Epithelial cell of esophagus (primary cell): ENCODE measurements at regions not wholly inside any gene's neighbourhood (a gene's known extent, or its start where the extent isn't known, plus 50 kb on each side); places are given as distances from the start of the nearest gene placed in this dataset.

ENCODE experiments used
- DNase-seq: peaks from one replicate; pipeline ENCODE4 v3.0.0; 2010; ENCODE audit warnings: low read depth
- H3K4me3 ChIP-seq: 2 replicates; pipeline ENCODE4 v1.5.1; 2011; ENCODE audit warnings: mild to moderate bottlenecking, low read length, control low read depth
- TF ChIP-seq, protein P1 (sequence below): IDR thresholded peaks from 2 replicates; pipeline ENCODE4 v1.5.1; 2011; ENCODE audit warnings: low read depth, mild to moderate bottlenecking, low read length, control low read depth, inconsistent platforms; ENCODE audit not compliant: insufficient read depth; ENCODE audit errors: missing control alignments

DNA sequence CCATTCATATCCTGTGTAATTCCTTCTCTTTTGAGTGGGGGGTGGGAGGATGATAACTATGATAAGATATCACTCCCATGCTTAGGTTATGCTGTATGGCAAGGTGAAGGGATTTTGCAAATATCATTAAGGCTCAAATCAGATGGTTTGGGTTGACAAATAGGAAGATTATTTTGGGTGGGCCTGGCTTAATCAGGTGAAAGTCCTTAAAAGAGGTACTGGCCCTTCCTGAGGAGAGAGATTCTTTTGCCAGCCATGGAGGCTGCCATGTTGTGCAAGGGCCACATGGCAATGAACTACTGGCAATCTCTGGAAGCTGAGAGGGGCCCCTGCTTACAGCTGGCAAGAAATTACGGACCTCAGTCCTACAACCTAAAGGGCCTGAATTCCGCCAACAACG, 174.6 kb upstream of the FOXD3 start:
- TF ChIP-seq, protein P1, sequence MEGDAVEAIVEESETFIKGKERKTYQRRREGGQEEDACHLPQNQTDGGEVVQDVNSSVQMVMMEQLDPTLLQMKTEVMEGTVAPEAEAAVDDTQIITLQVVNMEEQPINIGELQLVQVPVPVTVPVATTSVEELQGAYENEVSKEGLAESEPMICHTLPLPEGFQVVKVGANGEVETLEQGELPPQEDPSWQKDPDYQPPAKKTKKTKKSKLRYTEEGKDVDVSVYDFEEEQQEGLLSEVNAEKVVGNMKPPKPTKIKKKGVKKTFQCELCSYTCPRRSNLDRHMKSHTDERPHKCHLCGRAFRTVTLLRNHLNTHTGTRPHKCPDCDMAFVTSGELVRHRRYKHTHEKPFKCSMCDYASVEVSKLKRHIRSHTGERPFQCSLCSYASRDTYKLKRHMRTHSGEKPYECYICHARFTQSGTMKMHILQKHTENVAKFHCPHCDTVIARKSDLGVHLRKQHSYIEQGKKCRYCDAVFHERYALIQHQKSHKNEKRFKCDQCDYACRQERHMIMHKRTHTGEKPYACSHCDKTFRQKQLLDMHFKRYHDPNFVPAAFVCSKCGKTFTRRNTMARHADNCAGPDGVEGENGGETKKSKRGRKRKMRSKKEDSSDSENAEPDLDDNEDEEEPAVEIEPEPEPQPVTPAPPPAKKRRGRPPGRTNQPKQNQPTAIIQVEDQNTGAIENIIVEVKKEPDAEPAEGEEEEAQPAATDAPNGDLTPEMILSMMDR, result no peak
- DNase-seq, result no peak

DNA sequence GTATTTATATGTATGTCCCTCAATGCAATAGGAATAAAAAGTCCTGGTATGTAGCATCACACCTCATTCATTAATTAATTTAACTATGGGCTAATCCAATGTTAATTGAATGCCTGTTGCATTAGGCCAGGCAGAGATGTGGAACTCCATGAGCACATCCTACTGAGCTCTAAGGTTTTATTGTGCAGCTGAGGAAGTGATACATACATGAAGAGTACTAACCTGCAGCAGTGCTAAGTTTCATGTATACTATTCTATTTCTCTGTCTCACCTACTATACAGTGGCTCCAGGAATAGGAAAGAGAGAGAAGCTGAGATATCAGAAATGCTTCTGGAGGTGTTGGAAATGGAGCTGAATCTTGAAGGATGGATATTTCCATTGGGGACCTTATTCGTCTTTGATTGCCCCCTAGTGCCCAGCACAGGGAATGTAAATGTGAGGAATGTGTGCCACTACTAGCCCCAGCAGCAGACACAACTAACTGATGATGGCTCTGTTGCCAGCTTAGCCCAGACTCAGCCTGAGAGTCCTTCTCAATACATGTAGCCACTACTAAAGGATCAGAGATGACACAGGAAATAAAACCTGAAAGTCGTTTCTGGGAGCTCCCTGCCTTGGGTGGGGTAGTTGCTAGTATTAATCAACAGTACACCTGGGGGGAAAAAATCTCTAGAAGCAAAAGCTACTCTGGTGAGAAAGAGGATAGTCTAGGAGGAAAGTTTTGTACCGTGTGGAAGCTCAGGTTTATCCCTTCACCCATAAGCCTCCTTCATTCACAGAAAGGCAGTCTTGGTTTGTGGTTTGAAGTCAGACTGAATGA, 173.3 kb upstream of the FOXD3 start:
- no peak overlapping the region for H3K4me3 ChIP-seq
- TF ChIP-seq, protein P1, result peak; percentile 59
- peak; percentile 51 for DNase-seq

More for the DNA sequence above, 174.6 kb upstream of the FOXD3 start:
- no peak overlapping the region for H3K4me3 ChIP-seq

DNA sequence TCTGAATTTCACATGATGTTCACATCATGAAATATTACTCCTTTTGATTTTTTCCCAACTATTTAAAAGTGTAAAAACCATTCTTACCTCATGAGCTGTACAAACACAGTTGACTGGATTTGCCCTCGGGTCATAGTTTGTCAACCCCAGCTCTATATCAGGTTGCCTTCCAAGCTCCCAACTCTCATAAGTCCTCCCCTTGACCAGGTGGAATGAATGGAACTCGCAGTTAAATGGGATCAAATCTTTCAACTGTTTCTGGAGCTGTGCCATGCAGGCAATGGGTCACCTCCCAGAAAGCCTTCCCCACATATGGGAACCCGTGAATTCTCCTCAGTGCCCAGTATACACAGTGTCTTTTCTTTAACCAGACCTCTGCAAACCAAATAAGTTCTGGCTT, 169.8 kb upstream of the FOXD3 start:
- TF ChIP-seq, protein P1, result no peak
- H3K4me3 ChIP-seq, result no peak overlapping the region
- peak; percentile 6 for DNase-seq

DNA sequence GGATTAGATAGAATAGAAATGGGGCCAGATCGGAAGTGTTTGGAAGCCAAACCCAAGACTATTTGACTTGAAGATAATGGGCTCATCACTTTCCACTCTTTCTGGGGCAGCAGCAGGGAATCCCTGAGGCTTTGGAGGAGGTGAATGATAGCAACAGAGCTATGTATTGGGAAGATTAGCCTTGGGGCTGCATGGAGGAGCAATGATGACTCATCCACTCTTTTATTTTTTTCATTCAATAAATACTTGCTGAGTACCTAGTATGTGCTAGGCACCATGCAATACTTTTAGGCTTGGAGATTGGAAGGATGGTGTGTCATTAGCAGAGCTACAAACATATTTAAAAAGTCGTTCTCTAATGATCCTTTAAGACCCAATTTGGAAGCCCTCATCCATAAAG, 166.9 kb upstream of the FOXD3 start:
- peak; percentile 8 for DNase-seq
- H3K4me3 ChIP-seq, result no peak overlapping the region
- TF ChIP-seq, protein P1, result no peak

DNA sequence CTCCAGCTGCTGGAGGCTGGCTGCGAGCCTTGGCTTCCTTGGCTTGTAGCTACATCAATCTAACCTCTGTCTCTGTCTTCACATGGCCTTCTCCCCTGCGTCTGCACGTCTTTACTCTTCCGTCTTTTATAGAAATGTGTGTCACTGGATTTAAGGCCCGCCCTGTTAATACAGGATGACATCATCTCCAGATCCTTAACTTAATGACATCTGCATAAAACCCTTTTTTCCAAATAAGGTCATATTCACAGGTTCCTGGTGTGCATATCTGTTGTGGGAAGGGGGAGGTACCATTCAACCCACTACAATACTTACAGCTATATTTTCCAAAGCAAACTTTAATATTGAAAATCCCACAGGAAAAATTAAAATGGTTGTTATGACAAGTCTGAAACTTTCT, 165.3 kb upstream of the FOXD3 start:
- TF ChIP-seq, protein P1, result no peak
- no peak for DNase-seq
- H3K4me3 ChIP-seq, result no peak overlapping the region

DNA sequence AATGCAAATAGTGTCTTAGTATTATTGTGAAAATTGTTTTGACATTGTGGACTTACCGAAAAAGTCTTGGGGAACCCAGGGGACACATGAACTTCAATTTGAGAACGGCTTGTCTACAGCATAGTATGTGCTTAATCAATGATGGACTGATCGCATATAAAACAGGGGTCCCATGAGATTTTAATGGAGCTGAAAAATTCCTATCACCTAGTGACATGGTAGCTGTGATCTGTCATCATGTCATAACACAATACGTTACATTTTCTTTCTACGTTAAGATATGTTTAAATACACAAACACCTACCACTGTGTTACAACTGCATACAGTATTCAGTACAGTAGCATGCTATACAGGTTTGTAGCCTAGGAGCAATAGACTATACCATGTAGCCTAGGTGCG, 153.3 kb upstream of the FOXD3 start:
- TF ChIP-seq, protein P1, result no peak
- DNase-seq, result no peak

DNA sequence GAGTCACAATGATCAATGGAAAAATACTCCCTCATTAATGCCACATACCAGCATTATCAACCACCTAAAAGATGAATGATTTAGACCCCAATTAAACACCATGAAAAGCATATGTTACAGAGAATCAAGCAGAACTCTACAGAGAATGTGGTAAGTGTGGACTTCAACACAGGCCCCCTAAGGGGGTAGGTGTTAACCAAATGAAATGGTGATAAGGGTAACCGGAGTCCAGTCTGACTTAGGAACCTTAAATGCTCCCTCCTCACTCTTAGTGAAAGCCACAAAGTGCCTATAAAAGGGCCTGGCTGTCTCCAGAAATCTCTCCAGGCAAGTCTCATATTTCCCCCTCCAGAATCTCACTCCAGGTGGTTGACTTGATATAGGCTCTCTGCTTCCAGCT, 149.2 kb upstream of the FOXD3 start:
- DNase-seq, result no peak
- H3K4me3 ChIP-seq, result no peak overlapping the region
- TF ChIP-seq, protein P1, result no peak

More for the DNA sequence above, 153.3 kb upstream of the FOXD3 start:
- no peak overlapping the region for H3K4me3 ChIP-seq
